WI38 (cell line): ENCODE measurements at regions not wholly inside any gene's neighbourhood (a gene's known extent, or its start where the extent isn't known, plus 50 kb on each side); places are given as distances from the start of the nearest gene placed in this dataset.

Source experiments
- H3K4me3 ChIP-seq: 2 replicates; pipeline ENCODE4 v1.5.1; 2011; ENCODE audit warnings: low read depth, mild to moderate bottlenecking, control low read depth, low read length
- CTCF ChIP-seq: IDR thresholded peaks from 2 replicates; pipeline ENCODE4 v1.5.1; 2012; ENCODE audit warnings: low read depth, mild to moderate bottlenecking, control low read depth, low read length

- no peak overlapping the region for H3K4me3 ChIP-seq
- no peak for TF ChIP-seq CTCF
These were observed 533.9 kb downstream of the VRK1 start for GRCh38 chr14:97331058-97331457.

GRCh38 chr14:97331526-97331925 lies 534.3 kb downstream of the VRK1 start:
- no peak overlapping the region for H3K4me3 ChIP-seq
- TF ChIP-seq CTCF, result no peak

- H3K4me3 ChIP-seq, result no peak overlapping the region
- TF ChIP-seq CTCF, result no peak
These were observed 539.0 kb downstream of the VRK1 start for GRCh38 chr14:97336179-97336578.

- no peak for TF ChIP-seq CTCF
- H3K4me3 ChIP-seq, result no peak overlapping the region
These were observed 539.6 kb downstream of the VRK1 start for GRCh38 chr14:97336816-97337215.

- no peak for TF ChIP-seq CTCF
- H3K4me3 ChIP-seq, result no peak overlapping the region
These were observed 540.1 kb downstream of the VRK1 start for GRCh38 chr14:97337267-97337666.

GRCh38 chr14:97337670-97338069 lies 540.5 kb downstream of the VRK1 start:
- no peak for TF ChIP-seq CTCF
- H3K4me3 ChIP-seq, result no peak overlapping the region

- H3K4me3 ChIP-seq, result no peak overlapping the region
- no peak for TF ChIP-seq CTCF
These were observed 547.5 kb downstream of the VRK1 start for GRCh38 chr14:97344666-97345065.
